Osteocyte (in vitro differentiated cells): ENCODE measurements at regions not wholly inside any gene's neighbourhood (a gene's known extent, or its start where the extent isn't known, plus 50 kb on each side); places are given as distances from the start of the nearest gene placed in this dataset.

Experiments used
- DNase-seq: peaks from one replicate; pipeline ENCODE4 v3.0.0; 2021; ENCODE audit warnings: mixed read lengths; ENCODE audit not compliant: unreplicated experiment; ENCODE audit errors: extremely low spot score
- H3K27ac Mint-ChIP-seq: one replicate; pipeline ENCODE4 v1.8.0; 2021; ENCODE audit warnings: mild to moderate bottlenecking, mixed read lengths; ENCODE audit not compliant: unreplicated experiment
- H3K27me3 Mint-ChIP-seq: one replicate; pipeline ENCODE4 v1.8.0; 2021; ENCODE audit warnings: mixed read lengths; ENCODE audit not compliant: unreplicated experiment
- H3K36me3 Mint-ChIP-seq: one replicate; pipeline ENCODE4 v1.8.0; 2021; ENCODE audit warnings: mixed read lengths; ENCODE audit not compliant: unreplicated experiment
- H3K4me1 Mint-ChIP-seq: one replicate; pipeline ENCODE4 v1.8.0; 2021; ENCODE audit warnings: mixed read lengths; ENCODE audit not compliant: unreplicated experiment
- H3K4me3 Mint-ChIP-seq: one replicate; pipeline ENCODE4 v1.8.0; 2021; ENCODE audit warnings: mild to moderate bottlenecking, moderate library complexity, mixed read lengths; ENCODE audit not compliant: unreplicated experiment
- H3K9me3 Mint-ChIP-seq: one replicate; pipeline ENCODE4 v1.8.0; 2021; ENCODE audit warnings: mixed read lengths; ENCODE audit not compliant: unreplicated experiment
- CTCF ChIP-seq: fragments of 200-600 bp; sonication (generic); IDR thresholded peaks from 2 replicates; pipeline ENCODE4 v1.5.0; 2021; ENCODE audit warnings: antibody characterized with exemption, mild to moderate bottlenecking, moderate library complexity

- Mint-ChIP-seq H3K4me3 (no peak overlapping the region), H3K9me3 (no peaks in the 10 kb centered on the region), H3K27me3 (peaks cover 19% of the 10 kb centered on the region), H3K4me1 (no peaks in the 10 kb centered on the region), H3K27ac (no peak overlapping the region), H3K36me3 (no peaks in the 10 kb centered on the region)
- no peak for DNase-seq
- no peak for TF ChIP-seq CTCF
Measured at GRCh38 chr5:52457810-52458209, 329.9 kb upstream of the ITGA1 start.

- no peak for DNase-seq
- Mint-ChIP-seq H3K4me3 (no peak overlapping the region), H3K4me1 (no peaks in the 10 kb centered on the region), H3K36me3 (no peaks in the 10 kb centered on the region), H3K27me3 (no peaks in the 10 kb centered on the region), H3K9me3 (no peaks in the 10 kb centered on the region), H3K27ac (no peak overlapping the region)
- TF ChIP-seq CTCF: no peak
Measured at GRCh38 chr5:52466113-52466512, 321.6 kb upstream of the ITGA1 start.

- Mint-ChIP-seq H3K27me3 (peaks cover 1% of the 10 kb centered on the region), H3K4me3 (no peak overlapping the region), H3K27ac (no peak overlapping the region), H3K36me3 (no peaks in the 10 kb centered on the region), H3K4me1 (no peaks in the 10 kb centered on the region), H3K9me3 (no peaks in the 10 kb centered on the region)
- TF ChIP-seq CTCF: no peak
- no peak for DNase-seq
Measured at GRCh38 chr5:52466749-52467520, 320.8 kb upstream of the ITGA1 start.

GRCh38 chr5:52468976-52469375, 318.7 kb upstream of the ITGA1 start:
- Mint-ChIP-seq H3K27ac (no peak overlapping the region), H3K9me3 (no peaks in the 10 kb centered on the region), H3K27me3 (peaks cover 3% of the 10 kb centered on the region), H3K36me3 (no peaks in the 10 kb centered on the region), H3K4me1 (no peaks in the 10 kb centered on the region), H3K4me3 (no peak overlapping the region)
- no peak for TF ChIP-seq CTCF
- no peak for DNase-seq

- Mint-ChIP-seq H3K27ac (no peak overlapping the region), H3K27me3 (peaks cover 3% of the 10 kb centered on the region), H3K4me3 (no peak overlapping the region), H3K4me1 (no peaks in the 10 kb centered on the region), H3K9me3 (no peaks in the 10 kb centered on the region), H3K36me3 (no peaks in the 10 kb centered on the region)
- TF ChIP-seq CTCF: no peak
- no peak for DNase-seq
Measured at GRCh38 chr5:52469420-52469819, 318.3 kb upstream of the ITGA1 start.
